ENCODE measurements at regions not wholly inside any gene's neighbourhood (a gene's known extent, or its start where the extent isn't known, plus 50 kb on each side); places are given as distances from the start of the nearest gene placed in this dataset.

- Mint-ChIP-seq H3K9me3 (peaks cover 7 to 47% (median 29%) of the 10 kb centered on the region in 6 donors), H3K27ac (no peak overlapping the region), H3K4me3 (no peak overlapping the region), H3K36me3 (peaks cover 0 to 4% (median 0%) of the 10 kb centered on the region in 3 donors), H3K27me3 (ENCODE audit: low read depth in 3 of 3) (peaks cover 0 to 2% (median 0%) of the 10 kb centered on the region in 3 donors), H3K4me1 (no peaks in the 10 kb centered on the region)
- DNase-seq, result no peak
Measured at GRCh38 chr18:65523461-65523860, 227.4 kb upstream of the CDH7 start.

- DNase-seq, result no peak
- H3K27ac Mint-ChIP-seq, result no peak overlapping the region
- no peak overlapping the region for H3K4me3 Mint-ChIP-seq
- no peaks in the 10 kb centered on the region for H3K4me1 Mint-ChIP-seq
- peaks cover 0 to 2% (median 0%) of the 10 kb centered on the region in 3 donors for H3K27me3 Mint-ChIP-seq (ENCODE audit: low read depth in 3 of 3)
- H3K36me3 Mint-ChIP-seq, result peaks cover 0 to 4% (median 0%) of the 10 kb centered on the region in 3 donors
- peaks cover 7 to 47% (median 30%) of the 10 kb centered on the region in 6 donors for H3K9me3 Mint-ChIP-seq
Measured at GRCh38 chr18:65522907-65523306, 227.9 kb upstream of the CDH7 start.

- Mint-ChIP-seq H3K36me3 (no peaks in the 10 kb centered on the region), H3K27me3 (ENCODE audit: low read depth in 3 of 3) (no peaks in the 10 kb centered on the region), H3K4me3 (no peak overlapping the region), H3K4me1 (no peaks in the 10 kb centered on the region), H3K9me3 (peaks cover 2 to 27% (median 17%) of the 10 kb centered on the region in 6 donors), H3K27ac (no peak overlapping the region)
- no peak for DNase-seq
Measured at GRCh38 chr18:65516209-65516608, 234.6 kb upstream of the CDH7 start.

- Mint-ChIP-seq H3K27ac (no peak overlapping the region), H3K9me3 (peaks cover 3 to 28% (median 10%) of the 10 kb centered on the region in 6 donors), H3K4me1 (no peaks in the 10 kb centered on the region), H3K36me3 (no peaks in the 10 kb centered on the region), H3K4me3 (no peak overlapping the region), H3K27me3 (ENCODE audit: low read depth in 3 of 3) (no peaks in the 10 kb centered on the region)
- DNase-seq, result no peak
Measured at GRCh38 chr18:65498605-65499004, 252.2 kb upstream of the CDH7 start.

DNA sequence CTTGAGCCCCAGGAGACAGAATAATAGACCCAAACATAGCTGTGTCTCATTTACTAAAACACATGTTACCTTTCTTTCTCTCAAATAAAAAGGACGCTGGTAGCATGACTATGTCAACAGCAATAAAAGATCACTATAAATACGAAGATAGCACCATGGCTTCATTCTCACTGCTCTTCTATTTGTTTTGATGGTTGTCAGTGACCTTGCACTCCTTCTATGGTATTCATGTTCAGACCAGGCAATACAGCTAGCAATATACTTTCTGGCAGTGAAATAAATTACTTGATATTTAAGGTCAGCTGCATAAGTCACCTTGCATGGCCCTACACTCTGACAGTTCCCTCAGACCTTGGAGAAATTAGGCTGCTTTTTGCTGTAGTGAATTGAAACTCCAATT, 263.2 kb upstream of the CDH7 start:
- peaks cover 0 to 3% (median 0%) of the 10 kb centered on the region in 3 donors for H3K36me3 Mint-ChIP-seq
- peaks cover 7 to 67% (median 22%) of the 10 kb centered on the region in 6 donors for H3K9me3 Mint-ChIP-seq
- DNase-seq, result no peak
- H3K4me1 Mint-ChIP-seq, result no peaks in the 10 kb centered on the region
- H3K4me3 Mint-ChIP-seq, result no peak overlapping the region
- H3K27ac Mint-ChIP-seq, result no peak overlapping the region
- H3K27me3 Mint-ChIP-seq (ENCODE audit: low read depth in 3 of 3), result peaks cover 0 to 2% (median 0%) of the 10 kb centered on the region in 3 donors

- Mint-ChIP-seq H3K36me3 (no peaks in the 10 kb centered on the region), H3K27me3 (ENCODE audit: low read depth in 3 of 3) (no peaks in the 10 kb centered on the region), H3K4me1 (no peaks in the 10 kb centered on the region), H3K27ac (no peak overlapping the region), H3K9me3 (peaks cover 6 to 37% (median 18%) of the 10 kb centered on the region in 6 donors), H3K4me3 (no peak overlapping the region)
- DNase-seq, result no peak
Measured at GRCh38 chr18:65477455-65477854, 273.4 kb upstream of the CDH7 start.

GRCh38 chr18:65468881-65469280, 281.9 kb upstream of the CDH7 start:
- Mint-ChIP-seq H3K27ac (no peak overlapping the region), H3K27me3 (ENCODE audit: low read depth in 3 of 3) (peaks cover 0 to 1% (median 0%) of the 10 kb centered on the region in 3 donors), H3K4me3 (no peak overlapping the region)

GRCh38 chr18:65464361-65464760, 286.5 kb upstream of the CDH7 start:
- Mint-ChIP-seq H3K27me3 (ENCODE audit: low read depth in 3 of 3) (no peaks in the 10 kb centered on the region), H3K36me3 (peaks cover 0 to 5% (median 0%) of the 10 kb centered on the region in 3 donors), H3K4me3 (no peak overlapping the region), H3K27ac (no peak overlapping the region), H3K9me3 (peaks cover 3 to 49% (median 39%) of the 10 kb centered on the region in 6 donors), H3K4me1 (no peaks in the 10 kb centered on the region)
- no peak for DNase-seq

More at GRCh38 chr18:65468881-65469280, 281.9 kb upstream of the CDH7 start:
- no peaks in the 10 kb centered on the region for H3K36me3 Mint-ChIP-seq
- DNase-seq, result no peak
- peaks cover 2 to 43% (median 17%) of the 10 kb centered on the region in 6 donors for H3K9me3 Mint-ChIP-seq
- H3K4me1 Mint-ChIP-seq, result no peaks in the 10 kb centered on the region

DNA sequence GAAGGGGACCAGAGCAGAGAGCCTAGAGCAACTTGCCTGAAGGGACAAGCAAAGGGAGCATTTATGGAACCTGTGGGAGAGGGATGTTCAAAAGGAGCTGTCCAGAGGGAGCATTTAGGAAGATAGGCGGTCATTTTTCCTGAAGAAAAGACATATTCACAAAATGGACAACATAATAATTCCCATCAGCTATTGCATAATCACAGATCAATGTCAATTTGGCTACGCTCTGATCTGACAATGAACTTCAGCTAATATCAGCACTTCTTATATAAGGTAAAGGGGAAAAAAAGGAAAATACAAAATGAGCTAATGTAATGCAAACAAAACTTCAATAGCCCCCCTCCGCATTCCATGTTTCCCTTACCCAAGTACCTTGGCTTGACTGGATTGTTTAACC, 291.1 kb upstream of the CDH7 start:
- no peak overlapping the region for H3K4me3 Mint-ChIP-seq
- H3K4me1 Mint-ChIP-seq, result no peaks in the 10 kb centered on the region
- no peak overlapping the region for H3K27ac Mint-ChIP-seq
- H3K36me3 Mint-ChIP-seq, result peaks cover 0 to 5% (median 0%) of the 10 kb centered on the region in 3 donors
- peaks cover 0 to 2% (median 0%) of the 10 kb centered on the region in 3 donors for H3K27me3 Mint-ChIP-seq (ENCODE audit: low read depth in 3 of 3)
- DNase-seq, result no peak
- peaks cover 6 to 50% (median 34%) of the 10 kb centered on the region in 6 donors for H3K9me3 Mint-ChIP-seq

GRCh38 chr18:65458871-65459270, 291.9 kb upstream of the CDH7 start:
- Mint-ChIP-seq H3K27me3 (ENCODE audit: low read depth in 3 of 3) (peaks cover 0 to 2% (median 0%) of the 10 kb centered on the region in 3 donors), H3K36me3 (peaks cover 0 to 5% (median 0%) of the 10 kb centered on the region in 3 donors), H3K4me1 (no peaks in the 10 kb centered on the region), H3K9me3 (peaks cover 6 to 47% (median 33%) of the 10 kb centered on the region in 6 donors), H3K4me3 (no peak overlapping the region), H3K27ac (no peak overlapping the region)
- no peak for DNase-seq

DNA sequence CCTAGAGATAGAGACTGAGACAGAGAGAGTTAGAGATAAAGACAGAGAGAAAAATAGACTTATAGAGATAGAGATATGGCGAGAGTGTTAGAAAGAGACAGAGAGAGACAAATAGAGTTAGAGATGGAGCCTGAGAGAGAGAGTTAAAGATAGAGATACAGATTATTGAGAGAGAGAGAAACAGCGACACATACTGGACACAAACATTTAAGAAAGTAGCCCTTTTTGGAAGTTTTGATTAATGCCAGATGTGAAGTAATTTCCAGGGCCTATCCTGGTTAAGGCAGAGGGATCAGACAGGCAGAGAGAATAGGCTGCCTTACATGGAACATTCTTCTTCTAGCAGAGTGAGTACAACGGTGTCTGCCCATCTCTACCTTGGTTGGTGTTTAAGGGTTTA, 311.6 kb upstream of the CDH7 start:
- H3K27me3 Mint-ChIP-seq (ENCODE audit: low read depth in 3 of 3), result no peaks in the 10 kb centered on the region
- no peak overlapping the region for H3K27ac Mint-ChIP-seq
- H3K4me3 Mint-ChIP-seq, result no peak overlapping the region
- H3K4me1 Mint-ChIP-seq, result no peaks in the 10 kb centered on the region
- no peak for DNase-seq
- H3K9me3 Mint-ChIP-seq, result peaks cover 12 to 65% (median 32%) of the 10 kb centered on the region in 6 donors
- H3K36me3 Mint-ChIP-seq, result no peaks in the 10 kb centered on the region

DNA sequence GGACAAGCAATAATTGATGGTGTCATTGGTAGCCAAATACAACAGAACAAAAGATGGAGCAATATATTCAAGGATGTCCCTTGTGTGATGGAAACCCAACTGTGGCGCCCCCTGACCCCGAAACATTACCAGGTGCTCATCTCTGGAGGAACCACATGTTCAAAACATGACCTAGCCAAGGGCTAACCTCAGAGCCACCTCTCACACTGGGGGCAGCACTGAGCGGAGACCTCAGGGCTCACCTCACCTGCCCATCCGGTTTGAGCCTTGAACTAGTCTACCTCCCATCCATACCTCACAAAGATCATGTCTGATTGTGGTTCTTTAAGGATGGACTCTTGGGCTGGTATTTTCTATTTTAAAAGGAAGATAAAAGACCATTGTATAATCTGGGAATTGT, 314.4 kb upstream of the CDH7 start:
- Mint-ChIP-seq H3K4me1 (no peaks in the 10 kb centered on the region), H3K9me3 (peaks cover 5 to 48% (median 22%) of the 10 kb centered on the region in 6 donors), H3K27ac (no peak overlapping the region), H3K36me3 (no peaks in the 10 kb centered on the region), H3K27me3 (ENCODE audit: low read depth in 3 of 3) (no peaks in the 10 kb centered on the region), H3K4me3 (no peak overlapping the region)
- no peak for DNase-seq

DNA sequence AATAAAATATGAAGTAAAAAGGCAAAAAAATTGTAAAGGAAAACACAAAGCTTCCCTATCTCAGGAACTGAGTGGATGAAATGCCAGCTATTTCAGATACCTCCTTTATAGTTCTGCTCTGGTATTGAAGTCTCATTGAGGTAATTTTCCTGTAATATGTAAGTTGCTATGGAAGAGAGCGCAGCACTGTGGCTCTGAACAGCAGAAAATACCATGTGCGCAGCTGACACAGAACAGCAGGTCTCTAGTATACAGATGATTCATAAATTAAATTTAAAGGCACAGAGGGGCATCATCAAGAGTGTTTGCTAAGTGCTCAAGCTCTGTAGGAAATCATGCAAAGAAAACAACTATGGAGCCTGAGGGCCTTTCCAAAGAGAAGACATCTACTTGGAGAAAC, 315.3 kb upstream of the CDH7 start:
- Mint-ChIP-seq H3K27ac (no peak overlapping the region), H3K36me3 (no peaks in the 10 kb centered on the region), H3K4me3 (no peak overlapping the region), H3K27me3 (ENCODE audit: low read depth in 3 of 3) (no peaks in the 10 kb centered on the region), H3K9me3 (peaks cover 5 to 44% (median 18%) of the 10 kb centered on the region in 6 donors), H3K4me1 (no peaks in the 10 kb centered on the region)
- no peak for DNase-seq

- H3K9me3 Mint-ChIP-seq, result peaks cover 2 to 30% (median 18%) of the 10 kb centered on the region in 6 donors
- H3K4me1 Mint-ChIP-seq, result no peaks in the 10 kb centered on the region
- no peak for DNase-seq
- no peak overlapping the region for H3K27ac Mint-ChIP-seq
- H3K36me3 Mint-ChIP-seq, result peaks cover 0 to 3% (median 0%) of the 10 kb centered on the region in 3 donors
- H3K27me3 Mint-ChIP-seq (ENCODE audit: low read depth in 3 of 3), result no peaks in the 10 kb centered on the region
- no peak overlapping the region for H3K4me3 Mint-ChIP-seq
Measured at GRCh38 chr18:65429601-65430000, 321.2 kb upstream of the CDH7 start.

DNA sequence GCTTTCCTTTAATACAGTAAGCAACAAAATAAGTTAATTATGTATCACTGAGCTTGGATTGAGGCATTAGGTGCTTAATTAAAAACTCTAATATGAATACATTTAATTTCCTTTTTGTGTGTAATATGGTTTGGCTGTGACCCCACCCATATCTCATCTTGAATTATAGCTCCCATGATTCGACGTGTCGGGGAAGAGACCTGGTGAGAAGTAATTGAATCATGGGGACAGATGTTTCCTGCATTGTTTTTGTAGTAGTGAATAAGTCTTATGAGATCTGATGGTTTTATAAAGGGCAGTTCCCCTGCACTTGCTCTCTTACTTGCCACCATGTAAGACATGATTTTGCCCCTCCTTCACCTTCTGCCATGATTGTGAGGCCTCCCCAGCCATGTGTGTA, 325.4 kb upstream of the CDH7 start:
- Mint-ChIP-seq H3K36me3 (peaks cover 0 to 3% (median 0%) of the 10 kb centered on the region in 3 donors), H3K27me3 (ENCODE audit: low read depth in 3 of 3) (peaks cover 0 to 2% (median 0%) of the 10 kb centered on the region in 3 donors), H3K4me1 (no peaks in the 10 kb centered on the region), H3K4me3 (no peak overlapping the region), H3K9me3 (peaks cover 14 to 50% (median 28%) of the 10 kb centered on the region in 6 donors), H3K27ac (no peak overlapping the region)
- no peak for DNase-seq
